ENCODE measurements at regions not wholly inside any gene's neighbourhood (a gene's known extent, or its start where the extent isn't known, plus 50 kb on each side); places are given as distances from the start of the nearest gene placed in this dataset.

GRCh38 chr21:41582866-41583265, 74.9 kb upstream of the TMPRSS2 start:
- TF ChIP-seq CTCF (IDR thresholded peaks at IDR 0.05; ENCODE audit: low read depth, low read length): no peak
- TF ChIP-seq EZH2phosphoT487 (IDR thresholded peaks at IDR 0.05; ENCODE audit: low read depth): no peak
